Mucosa of rectum (tissue), 2 donors: ENCODE measurements at regions not wholly inside any gene's neighbourhood (a gene's known extent, or its start where the extent isn't known, plus 50 kb on each side); places are given as distances from the start of the nearest gene placed in this dataset.
"Not testable (repeated sequence)": the region's sequence is repeated elsewhere in the genome, so short reads cannot be mapped to it uniquely, and the experiment has no call there.

Source experiments
- H3K27ac ChIP-seq, 2 donors: one replicate each; pipeline ENCODE4 v1.7.0; 2013; ENCODE audit warnings: inconsistent platforms in 2 of 2, low read depth in 2 of 2, low read length in 2 of 2
- H3K27me3 ChIP-seq, 2 donors: one replicate each; pipeline ENCODE4 v1.7.0; 2013; ENCODE audit warnings: low read length in 2 of 2; ENCODE audit not compliant: control insufficient read depth in 2 of 2, insufficient read depth in 2 of 2
- H3K36me3 ChIP-seq, 2 donors: one replicate each; pipeline ENCODE4 v1.7.0; 2013; ENCODE audit warnings: low read length in 2 of 2; ENCODE audit not compliant: control insufficient read depth in 2 of 2, insufficient read depth in 2 of 2
- H3K4me1 ChIP-seq, 2 donors: one replicate each; pipeline ENCODE4 v1.7.0; 2013; ENCODE audit warnings: low read length in 2 of 2, mild to moderate bottlenecking in 1 of 2; ENCODE audit not compliant: control insufficient read depth in 2 of 2, insufficient read depth in 2 of 2
- H3K4me3 ChIP-seq, 2 donors: one replicate each; pipeline ENCODE4 v1.7.0; 2013; ENCODE audit warnings: low read length in 2 of 2
- H3K9ac ChIP-seq, 2 donors: one replicate each; pipeline ENCODE4 v1.7.0; 2013; ENCODE audit warnings: low read length in 2 of 2, low read depth in 1 of 2, mild to moderate bottlenecking in 1 of 2
- H3K9me3 ChIP-seq, 2 donors: one replicate each; pipeline ENCODE4 v1.7.0; 2013; ENCODE audit warnings: low read length in 2 of 2; ENCODE audit not compliant: control insufficient read depth in 2 of 2
- donor health status: healthy.
- donor health status: Normal muscosa, but diverticular disease.

GRCh38 chr12:58009405-58010195 lies 68.2 kb downstream of the ATP23 start:
- Histone ChIP-seq H3K27ac (no peak overlapping the region), H3K27me3 (no peaks in the 10 kb centered on the region), H3K4me1 (no peaks in the 10 kb centered on the region), H3K9ac (no peak overlapping the region), H3K9me3 (no peaks in the 10 kb centered on the region), H3K36me3 (no peaks in the 10 kb centered on the region), H3K4me3 (no peak overlapping the region)

- Histone ChIP-seq H3K27me3 (no peaks in the 10 kb centered on the region), H3K9ac (no peak overlapping the region), H3K9me3 (no peaks in the 10 kb centered on the region), H3K4me1 (no peaks in the 10 kb centered on the region), H3K27ac (no peak overlapping the region), H3K4me3 (no peak overlapping the region), H3K36me3 (no peaks in the 10 kb centered on the region)
Observed at GRCh38 chr12:58011676-58012075, 70.3 kb downstream of the ATP23 start.

- not testable (repeated sequence) for H3K4me1 ChIP-seq, H3K27me3 ChIP-seq, H3K9me3 ChIP-seq, H3K4me3 ChIP-seq, H3K9ac ChIP-seq, H3K27ac ChIP-seq, H3K36me3 ChIP-seq
Observed at GRCh38 chr12:58022379-58023020, 81.1 kb downstream of the ATP23 start.

DNA sequence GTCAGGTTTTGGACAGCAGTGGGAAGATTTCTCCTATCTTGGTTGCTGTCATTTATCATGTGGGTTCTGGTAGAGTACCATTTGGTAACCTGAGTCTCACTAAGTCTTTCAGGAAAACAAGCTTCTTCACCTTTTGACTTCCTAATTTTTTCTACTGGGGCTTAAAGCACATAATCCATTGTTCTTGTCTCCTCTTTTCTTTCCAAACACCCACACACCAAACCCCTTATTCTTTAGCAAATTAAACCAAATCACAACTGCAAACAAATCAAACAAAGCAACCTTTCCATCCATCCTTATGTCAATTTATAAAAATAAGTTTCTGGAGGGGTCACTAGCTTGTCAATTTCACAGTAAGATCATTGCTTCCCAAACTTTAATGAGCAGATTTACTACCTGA lies 84.1 kb downstream of the ATP23 start:
- Histone ChIP-seq H3K4me1 (no peaks in the 10 kb centered on the region), H3K9ac (no peak overlapping the region), H3K9me3 (no peaks in the 10 kb centered on the region), H3K4me3 (no peak overlapping the region), H3K27me3 (no peaks in the 10 kb centered on the region), H3K27ac (no peak overlapping the region), H3K36me3 (no peaks in the 10 kb centered on the region)

- Histone ChIP-seq H3K27me3 (no peaks in the 10 kb centered on the region), H3K27ac (no peak overlapping the region), H3K9ac (no peak overlapping the region), H3K4me1 (no peaks in the 10 kb centered on the region), H3K4me3 (no peak overlapping the region), H3K36me3 (no peaks in the 10 kb centered on the region), H3K9me3 (no peaks in the 10 kb centered on the region)
Observed at GRCh38 chr12:58026426-58026825, 85.1 kb downstream of the ATP23 start.

GRCh38 chr12:58026897-58027891 lies 85.8 kb downstream of the ATP23 start:
- no peak overlapping the region for H3K9ac ChIP-seq
- no peaks in the 10 kb centered on the region for H3K9me3 ChIP-seq
- H3K4me3 ChIP-seq: no peak overlapping the region
- no peak overlapping the region for H3K27ac ChIP-seq
- H3K36me3 ChIP-seq: no peaks in the 10 kb centered on the region
- no peaks in the 10 kb centered on the region for H3K4me1 ChIP-seq
- H3K27me3 ChIP-seq: no peaks in the 10 kb centered on the region

DNA sequence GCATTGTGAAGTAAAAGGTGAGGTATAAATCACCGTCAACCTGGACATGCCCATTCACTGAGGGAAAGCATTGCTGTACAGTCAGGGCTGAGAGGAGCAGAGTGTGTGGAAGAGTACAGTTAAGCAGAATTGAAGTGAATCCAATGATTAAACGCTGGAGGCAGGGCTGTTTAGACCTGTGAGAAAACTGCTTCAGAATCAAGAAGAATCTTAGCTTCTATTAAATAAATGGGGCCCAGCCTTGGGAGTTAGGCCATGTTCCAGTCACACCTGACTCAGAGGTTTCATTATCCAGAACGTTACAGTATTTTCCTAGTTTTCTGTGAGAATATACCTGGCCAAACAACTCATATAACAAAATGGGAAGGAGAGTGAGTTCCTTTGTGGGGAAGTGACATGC lies 86.9 kb downstream of the ATP23 start:
- no peaks in the 10 kb centered on the region for H3K27me3 ChIP-seq
- no peak overlapping the region for H3K27ac ChIP-seq
- no peaks in the 10 kb centered on the region for H3K4me1 ChIP-seq

DNA sequence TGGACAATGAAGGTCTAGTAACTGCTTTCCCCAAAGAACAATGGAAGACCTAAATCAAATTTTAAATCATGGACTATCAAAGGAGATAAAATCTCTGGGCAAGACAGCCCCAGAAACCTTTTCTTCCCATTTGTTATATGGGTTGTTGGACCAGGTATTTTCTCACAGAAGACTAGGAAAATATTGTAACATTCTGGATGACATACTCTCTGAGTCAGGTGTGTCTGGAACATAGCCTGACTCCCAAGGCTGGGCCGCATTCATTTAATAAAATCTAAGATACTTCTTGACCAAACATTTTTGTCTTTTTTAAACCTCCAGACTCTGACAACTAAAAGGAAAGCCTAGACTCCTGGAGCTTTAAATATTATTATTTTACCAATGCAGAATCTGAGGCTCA lies 87.9 kb downstream of the ATP23 start:
- Histone ChIP-seq H3K9me3 (no peaks in the 10 kb centered on the region), H3K4me1 (no peaks in the 10 kb centered on the region), H3K36me3 (no peaks in the 10 kb centered on the region), H3K9ac (no peak overlapping the region), H3K4me3 (no peak overlapping the region), H3K27me3 (no peaks in the 10 kb centered on the region), H3K27ac (no peak overlapping the region)

More for the DNA sequence above, 86.9 kb downstream of the ATP23 start:
- Histone ChIP-seq H3K36me3 (no peaks in the 10 kb centered on the region), H3K4me3 (no peak overlapping the region), H3K9me3 (no peaks in the 10 kb centered on the region), H3K9ac (no peak overlapping the region)

GRCh38 chr12:58030566-58031279 lies 89.4 kb downstream of the ATP23 start:
- Histone ChIP-seq H3K36me3 (no peaks in the 10 kb centered on the region), H3K4me3 (no peak overlapping the region), H3K27ac (no peak overlapping the region), H3K9me3 (peaks cover 0 to 4% of the 10 kb centered on the region in 2 donors), H3K27me3 (no peaks in the 10 kb centered on the region), H3K9ac (no peak overlapping the region), H3K4me1 (no peaks in the 10 kb centered on the region)
